Spleen (tissue), 11 donors: ENCODE measurements at regions not wholly inside any gene's neighbourhood (a gene's known extent, or its start where the extent isn't known, plus 50 kb on each side); places are given as distances from the start of the nearest gene placed in this dataset.

ENCODE experiments used
- DNase-seq: peaks from one replicate; pipeline ENCODE4 v3.0.0-alpha.2; 2020
- H3K27ac ChIP-seq, 8 donors: fragments of 200-600 bp; sonication (generic) in 7 of 8; 1 replicate in 4 of 8; 2 replicates in 4 of 8; pipeline versions ENCODE4 v1.5.0 to v1.8.0; 2016 to 2021; ENCODE audit warnings: inconsistent platforms in 4 of 8, mild to moderate bottlenecking in 4 of 8, moderate library complexity in 1 of 8
- H3K27me3 ChIP-seq, 7 donors: fragments of 200-600 bp; sonication (generic) in 6 of 7; replicated peaks in 1 of 7; 1 replicate in 4 of 7; 2 replicates in 3 of 7; pipeline versions ENCODE4 v1.5.0 to v1.8.0; 2016 to 2021; ENCODE audit warnings: inconsistent platforms in 3 of 7, mild to moderate bottlenecking in 1 of 7
- H3K36me3 ChIP-seq, 6 donors: fragments of 200-600 bp; sonication (generic) in 5 of 6; 1 replicate in 4 of 6; 2 replicates in 2 of 6; pipeline versions ENCODE4 v1.5.0 to v1.8.0; 2016 to 2021; ENCODE audit warnings: inconsistent platforms in 2 of 6
- H3K4me1 ChIP-seq, 6 donors: fragments of 200-600 bp; sonication (generic) in 5 of 6; 1 replicate in 3 of 6; 2 replicates in 3 of 6; pipeline versions ENCODE4 v1.5.0 to v1.8.0; 2016 to 2021; ENCODE audit warnings: inconsistent platforms in 3 of 6
- H3K4me3 ChIP-seq, 8 donors: fragments of 200-600 bp; sonication (generic) in 7 of 8; 1 replicate in 4 of 8; 2 replicates in 4 of 8; pipeline versions ENCODE4 v1.5.0 to v1.8.0; 2016 to 2021; ENCODE audit warnings: inconsistent platforms in 4 of 8, mild to moderate bottlenecking in 4 of 8, moderate library complexity in 2 of 8
- H3K9me3 ChIP-seq, 8 donors: fragments of 200-600 bp; sonication (generic) in 7 of 8; 1 replicate in 4 of 8; 2 replicates in 4 of 8; pipeline versions ENCODE4 v1.5.0 to v1.8.0; 2016 to 2021; ENCODE audit warnings: inconsistent platforms in 4 of 8
- POLR2A ChIP-seq, 3 donors: fragments of 450-650 bp; IDR thresholded peaks; one replicate each; pipeline ENCODE4 v1.5.1; 2017; ENCODE audit warnings: antibody characterized with exemption in 3 of 3, mild to moderate bottlenecking in 1 of 3
- POLR2AphosphoS5 ChIP-seq, 3 donors: sonication (generic); formaldehyde crosslinking; IDR thresholded peaks; one replicate each; pipeline ENCODE4 v1.5.1; 2017; ENCODE audit warnings: antibody characterized with exemption in 3 of 3
- WGBS, 5 donors: extraction: QIAGEN DNeasy Blood & Tissue Kit in 3 of 5; methylation state at CpG; one replicate each; pipeline versions ENCODE4 v1.1.5 to v1.1.7; 2013 to 2018; 5-methylcytosine and 5-hydroxymethylcytosine counted together
- intact Hi-C: fragments of 100-400 bp; cut with DNase I; formaldehyde crosslinking; loops from one replicate; pipeline ENCODE4 v1.15.0; 2023; ENCODE audit warnings: low total_unique reads
- TF ChIP-seq, protein P1 (sequence below), 11 experiments: fragments of 200-600 bp in 7 of 11; fragments of 450-650 bp in 4 of 11; sonication (generic) in 4 of 11; IDR thresholded peaks in 8 of 11; conservative IDR thresholded peaks in 3 of 11; 1 replicate in 7 of 11; 2 replicates in 4 of 11; pipeline versions ENCODE4 v1.4.0 to v1.8.0; 2016 to 2021; ENCODE audit warnings: antibody characterized with exemption in 11 of 11, inconsistent platforms in 4 of 11, mild to moderate bottlenecking in 1 of 11
- donor health status: healthy with polysubstance abuse.
- donor health status: DM: no; HTN: no; CAD: no; lungs with moderate emphysema.
- donor health status: DM: no; HTN: no; CAD: no.
- donor health status: Bipolar disorder and iron deficiency.
- donor health status: healthy.
- donor health status: DM: no; HTN: no; CAD: no.
- donor health status: DM: yes; HTN: yes; CAD: no.

DNA sequence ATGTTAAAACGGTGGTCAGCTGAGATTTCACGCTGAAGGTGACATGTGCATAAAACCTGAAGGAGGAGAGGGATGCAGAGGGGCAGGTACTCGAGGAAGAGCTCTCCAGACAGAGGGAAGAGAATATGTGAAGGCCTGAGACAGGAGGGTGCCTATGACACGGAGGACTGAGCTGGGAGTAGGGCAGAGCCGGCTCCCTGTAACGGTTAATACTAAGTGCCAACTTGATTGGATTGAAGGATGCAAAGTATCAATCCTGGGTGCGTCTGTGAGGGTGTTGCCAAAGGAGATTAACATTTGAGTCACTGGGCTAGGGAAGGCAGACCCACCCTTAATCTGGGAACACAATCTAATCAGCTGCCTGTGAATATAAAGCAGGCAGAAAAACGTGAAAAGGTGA, 136.2 kb upstream of the SYT6 start:
- no peak overlapping the region for H3K4me3 ChIP-seq
- no peaks in the 10 kb centered on the region for H3K9me3 ChIP-seq
- no peak for TF ChIP-seq POLR2AphosphoS5 (IDR thresholded peaks at IDR 0.05)
- TF ChIP-seq, protein P1, sequence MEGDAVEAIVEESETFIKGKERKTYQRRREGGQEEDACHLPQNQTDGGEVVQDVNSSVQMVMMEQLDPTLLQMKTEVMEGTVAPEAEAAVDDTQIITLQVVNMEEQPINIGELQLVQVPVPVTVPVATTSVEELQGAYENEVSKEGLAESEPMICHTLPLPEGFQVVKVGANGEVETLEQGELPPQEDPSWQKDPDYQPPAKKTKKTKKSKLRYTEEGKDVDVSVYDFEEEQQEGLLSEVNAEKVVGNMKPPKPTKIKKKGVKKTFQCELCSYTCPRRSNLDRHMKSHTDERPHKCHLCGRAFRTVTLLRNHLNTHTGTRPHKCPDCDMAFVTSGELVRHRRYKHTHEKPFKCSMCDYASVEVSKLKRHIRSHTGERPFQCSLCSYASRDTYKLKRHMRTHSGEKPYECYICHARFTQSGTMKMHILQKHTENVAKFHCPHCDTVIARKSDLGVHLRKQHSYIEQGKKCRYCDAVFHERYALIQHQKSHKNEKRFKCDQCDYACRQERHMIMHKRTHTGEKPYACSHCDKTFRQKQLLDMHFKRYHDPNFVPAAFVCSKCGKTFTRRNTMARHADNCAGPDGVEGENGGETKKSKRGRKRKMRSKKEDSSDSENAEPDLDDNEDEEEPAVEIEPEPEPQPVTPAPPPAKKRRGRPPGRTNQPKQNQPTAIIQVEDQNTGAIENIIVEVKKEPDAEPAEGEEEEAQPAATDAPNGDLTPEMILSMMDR (IDR thresholded peaks at IDR 0.05 in 8 of 11, conservative IDR thresholded peaks at IDR 0.05 in 3 of 11) = no peak
- no peak for TF ChIP-seq POLR2A (IDR thresholded peaks at IDR 0.05)
- WGBS, 5 donors = 69 to 86% (median 78%) methylated on average over 8 of the region's 8 CpGs
- no peaks in the 10 kb centered on the region for H3K4me1 ChIP-seq
- intact Hi-C loops = no loop called here
- H3K36me3 ChIP-seq = no peaks in the 10 kb centered on the region
- no peaks in the 10 kb centered on the region for H3K27me3 ChIP-seq
- DNase-seq = no peak
- H3K27ac ChIP-seq = no peak overlapping the region

DNA sequence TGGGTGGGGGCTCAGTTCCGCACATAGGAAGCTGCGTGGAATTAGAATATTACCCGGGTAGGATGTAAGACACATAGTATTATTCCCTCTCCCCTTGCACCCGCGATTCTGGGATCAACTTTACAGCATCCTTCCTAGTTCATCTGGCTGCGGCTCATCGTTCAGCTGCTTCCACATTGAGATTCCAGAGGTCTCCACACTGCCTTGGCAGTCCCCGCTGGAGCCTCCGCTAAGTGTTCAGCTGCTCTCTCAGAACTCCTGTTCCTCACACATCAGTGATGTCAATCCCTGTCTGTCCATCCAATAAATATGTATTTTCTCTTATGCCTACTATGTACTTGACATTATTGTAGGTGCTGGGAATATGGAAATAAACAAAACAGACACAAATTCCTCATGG, 135.6 kb upstream of the SYT6 start:
- 73 to 85% (median 83%) methylated on average over 9 of the region's 9 CpGs for whole genome bisulfite sequencing, 5 donors
- H3K27me3 ChIP-seq = no peaks in the 10 kb centered on the region
- H3K4me1 ChIP-seq = no peaks in the 10 kb centered on the region
- intact Hi-C loops = no loop called here
- TF ChIP-seq POLR2A (IDR thresholded peaks at IDR 0.05) (no peak), POLR2AphosphoS5 (IDR thresholded peaks at IDR 0.05) (no peak)
- TF ChIP-seq, protein P1 (IDR thresholded peaks at IDR 0.05 in 8 of 11, conservative IDR thresholded peaks at IDR 0.05 in 3 of 11) = no peak
- no peak for DNase-seq
- H3K4me3 ChIP-seq = no peak overlapping the region
- H3K36me3 ChIP-seq = no peaks in the 10 kb centered on the region
- no peaks in the 10 kb centered on the region for H3K9me3 ChIP-seq
- H3K27ac ChIP-seq = no peak overlapping the region

DNA sequence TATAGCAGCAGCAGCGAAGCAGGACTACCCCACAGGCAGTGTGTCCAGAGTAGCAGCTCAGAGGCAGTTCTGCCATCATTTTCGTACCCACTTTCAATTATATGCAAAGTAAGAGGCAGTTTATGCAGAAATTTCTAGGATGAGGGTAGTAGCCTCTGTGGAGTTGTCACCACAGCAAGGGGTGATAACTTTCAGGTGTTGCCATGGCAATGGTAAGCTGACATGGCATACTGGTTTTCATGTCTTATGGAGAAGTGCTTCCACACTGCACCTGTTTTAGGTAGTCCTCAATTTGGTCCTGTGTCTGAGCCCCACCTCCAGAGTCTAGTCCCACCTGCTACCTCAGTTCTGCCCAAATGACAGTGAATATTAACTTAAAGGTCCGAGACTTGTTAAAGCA, 133.3 kb upstream of the SYT6 start:
- Histone ChIP-seq H3K27ac (no peak overlapping the region), H3K4me1 (peaks cover 0 to 9% (median 2%) of the 10 kb centered on the region in 6 donors), H3K4me3 (no peak overlapping the region), H3K27me3 (no peaks in the 10 kb centered on the region), H3K9me3 (no peaks in the 10 kb centered on the region), H3K36me3 (no peaks in the 10 kb centered on the region)
- intact Hi-C loops = no loop called here
- 82 to 94% (median 89%) methylated on average over 3 of the region's 3 CpGs for WGBS, 5 donors
- TF ChIP-seq, protein P1 (IDR thresholded peaks at IDR 0.05 in 8 of 11, conservative IDR thresholded peaks at IDR 0.05 in 3 of 11) = no peak
- TF ChIP-seq POLR2A (IDR thresholded peaks at IDR 0.05) (no peak), POLR2AphosphoS5 (IDR thresholded peaks at IDR 0.05) (no peak)
- no peak for DNase-seq

DNA sequence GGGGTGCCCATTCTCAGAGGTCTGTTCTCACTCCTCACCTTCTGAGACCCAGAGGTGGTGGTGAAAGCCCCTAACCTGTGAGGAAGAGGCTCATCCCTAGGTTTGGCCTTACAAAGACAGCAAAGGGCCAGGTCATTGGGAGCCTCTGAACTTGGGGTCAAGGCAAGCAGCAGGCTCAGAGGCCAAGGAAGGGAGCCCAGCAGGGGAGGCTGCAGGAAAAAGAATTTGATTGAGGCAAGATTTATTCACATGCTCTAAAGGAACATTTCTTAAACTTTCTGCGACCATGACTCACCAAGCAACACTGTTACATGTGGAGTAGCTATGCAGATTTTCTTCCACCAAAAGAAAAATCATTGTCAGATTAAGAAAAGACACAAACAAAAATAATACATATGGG, 132.5 kb upstream of the SYT6 start:
- intact Hi-C loops = no loop called here
- 65 to 82% (median 68%) methylated on average over 1 of the region's 1 CpG for WGBS, 5 donors
- H3K4me1 ChIP-seq = peaks cover 0 to 9% (median 2%) of the 10 kb centered on the region in 6 donors
- DNase-seq = no peak
- H3K27me3 ChIP-seq = no peaks in the 10 kb centered on the region
- TF ChIP-seq POLR2A (IDR thresholded peaks at IDR 0.05) = no peak
- H3K4me3 ChIP-seq = no peak overlapping the region
- H3K36me3 ChIP-seq = no peaks in the 10 kb centered on the region
- H3K27ac ChIP-seq = no peak overlapping the region
- H3K9me3 ChIP-seq = no peaks in the 10 kb centered on the region
